ENCODE measurements at regions not wholly inside any gene's neighbourhood (a gene's known extent, or its start where the extent isn't known, plus 50 kb on each side); places are given as distances from the start of the nearest gene placed in this dataset.
"Not testable (repeated sequence)": the region's sequence is repeated elsewhere in the genome, so short reads cannot be mapped to it uniquely, and the experiment has no call there.

- not testable (repeated sequence) for FAIRE-seq
Measured at GRCh38 chr6:86730772-86731171, 206.6 kb upstream of the HTR1E start.

DNA sequence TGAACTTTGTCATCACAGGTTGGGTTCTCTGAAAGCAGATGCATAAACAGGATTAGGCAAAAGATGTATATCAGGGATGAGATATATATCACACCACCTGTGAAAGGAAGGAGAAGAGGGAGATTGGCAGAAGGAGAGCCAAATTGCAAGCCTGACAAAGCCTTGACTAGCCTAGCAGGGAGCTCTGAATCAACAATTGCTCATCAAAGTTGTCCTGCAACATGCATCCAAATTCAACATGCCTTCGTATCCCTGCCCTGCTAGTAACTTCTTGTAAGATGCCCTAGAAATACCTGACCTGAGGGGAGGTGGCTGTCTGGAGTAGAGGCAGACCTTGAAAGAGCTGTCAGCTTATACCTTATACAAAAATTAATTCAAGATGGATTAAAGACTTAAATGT is 207.1 kb upstream of the HTR1E start:
- FAIRE-seq: no peak

DNA sequence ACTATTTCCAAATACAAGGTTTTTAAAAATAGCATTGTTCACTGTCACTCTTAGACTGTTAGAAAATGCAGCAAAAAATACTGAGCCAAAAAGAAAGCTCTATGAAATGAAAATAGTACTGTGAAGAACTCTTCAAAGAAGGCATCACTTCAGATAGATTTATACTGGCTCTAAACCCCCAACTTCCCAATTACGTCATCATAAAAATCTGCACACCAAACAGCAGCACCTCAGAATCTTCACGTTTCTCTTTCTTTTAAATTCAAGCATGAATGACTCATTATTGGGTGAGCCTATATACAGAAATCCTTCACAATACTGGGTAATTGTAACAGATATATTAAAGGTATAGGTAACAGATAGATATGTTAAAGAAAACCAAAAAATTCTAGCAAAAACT is 208.4 kb upstream of the HTR1E start:
- FAIRE-seq: no peak

DNA sequence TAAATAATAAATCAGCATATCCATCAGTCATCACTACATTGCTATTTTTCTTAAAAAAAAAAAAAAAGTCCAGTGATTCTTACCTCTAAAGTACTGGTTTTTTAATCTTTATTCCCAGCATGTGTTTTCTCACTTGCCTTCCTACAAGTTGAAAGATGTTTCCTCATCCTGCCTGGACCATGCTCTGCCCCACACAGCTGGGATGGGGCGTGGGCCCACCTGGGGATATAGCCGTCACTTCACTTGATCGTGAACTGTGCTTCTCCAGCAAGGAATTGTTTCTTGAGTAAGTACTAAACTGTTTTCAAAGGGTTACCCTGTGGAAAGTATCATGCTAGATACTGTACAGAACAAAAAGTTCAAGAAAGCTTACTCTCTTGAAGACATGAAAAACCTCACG is 212.6 kb upstream of the HTR1E start:
- no peak for FAIRE-seq

DNA sequence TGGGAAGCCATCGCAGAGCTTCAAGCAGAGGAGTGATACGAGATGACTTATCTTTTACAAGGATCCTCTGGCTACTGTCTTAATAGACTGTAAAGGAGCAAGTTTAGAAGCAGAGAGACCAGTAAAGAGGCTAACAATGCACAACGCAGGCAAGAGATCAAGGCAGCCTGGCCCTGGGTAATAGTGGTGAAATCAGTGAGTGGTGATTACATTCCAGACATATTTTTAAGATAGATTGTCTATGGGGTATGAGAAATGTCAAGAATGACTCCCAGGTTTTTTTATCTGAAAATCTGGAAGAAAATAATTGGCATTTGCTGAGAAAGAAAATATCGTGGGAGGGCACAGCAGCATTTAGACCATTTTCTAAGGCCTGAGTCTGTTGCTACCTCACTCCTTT is 213.6 kb upstream of the HTR1E start:
- FAIRE-seq: no peak

DNA sequence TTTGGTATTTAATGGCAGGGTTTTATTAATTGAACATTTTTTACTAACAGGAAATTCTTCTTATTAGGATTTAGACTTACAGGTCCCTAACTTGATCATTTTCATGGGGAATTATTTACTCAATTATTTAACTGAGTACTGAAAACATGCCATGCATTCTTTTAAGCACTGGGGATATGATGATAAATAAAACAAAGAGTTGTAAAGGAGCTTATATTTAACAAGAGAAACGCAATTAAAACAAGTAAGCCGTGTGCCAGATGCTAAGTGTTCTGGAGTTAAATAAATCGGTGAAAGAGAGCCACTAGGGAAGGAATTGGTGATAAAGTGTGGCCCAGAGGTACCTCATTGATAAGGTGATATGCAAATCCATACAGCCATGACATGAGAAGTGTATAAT is 214.2 kb upstream of the HTR1E start:
- FAIRE-seq: no peak

- FAIRE-seq: no peak
Measured at GRCh38 chr6:86722131-86722530, 215.2 kb upstream of the HTR1E start.

GRCh38 chr6:86715676-86716075 is 221.7 kb upstream of the HTR1E start:
- no peak for FAIRE-seq

- no peak for FAIRE-seq
Measured at GRCh38 chr6:86712039-86712438, 225.3 kb upstream of the HTR1E start.

- no peak for FAIRE-seq
Measured at GRCh38 chr6:86707545-86708120, 229.7 kb upstream of the HTR1E start.

DNA sequence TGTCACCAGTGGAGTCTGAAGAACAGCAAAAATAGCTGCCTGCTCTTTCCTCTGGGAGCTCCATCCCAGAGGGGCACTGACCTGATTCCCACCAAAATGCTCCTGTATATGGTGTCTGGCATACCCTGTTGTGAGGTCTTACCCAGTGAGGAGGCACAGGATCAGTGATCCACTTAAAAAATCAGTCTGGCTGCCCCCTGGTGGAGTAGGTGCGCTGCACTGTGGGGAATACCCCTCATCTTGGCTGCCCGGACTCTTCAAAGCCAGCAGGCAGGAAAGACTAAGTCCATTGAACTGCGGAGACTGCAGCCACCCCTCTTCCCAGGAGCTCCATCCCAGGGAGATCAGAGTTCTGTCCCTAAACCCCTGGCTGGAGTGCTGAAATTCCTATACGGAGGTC is 230.9 kb upstream of the HTR1E start:
- FAIRE-seq: no peak

- FAIRE-seq: not testable (repeated sequence)
Measured at GRCh38 chr6:86701228-86701627, 236.1 kb upstream of the HTR1E start.

GRCh38 chr6:86686496-86686895 is 250.8 kb upstream of the HTR1E start:
- no peak for FAIRE-seq

- no peak for FAIRE-seq
Measured at GRCh38 chr6:86685230-86685797, 252.0 kb upstream of the HTR1E start.

- no peak for FAIRE-seq
Measured at GRCh38 chr6:86683132-86683908, 254.0 kb upstream of the HTR1E start.

DNA sequence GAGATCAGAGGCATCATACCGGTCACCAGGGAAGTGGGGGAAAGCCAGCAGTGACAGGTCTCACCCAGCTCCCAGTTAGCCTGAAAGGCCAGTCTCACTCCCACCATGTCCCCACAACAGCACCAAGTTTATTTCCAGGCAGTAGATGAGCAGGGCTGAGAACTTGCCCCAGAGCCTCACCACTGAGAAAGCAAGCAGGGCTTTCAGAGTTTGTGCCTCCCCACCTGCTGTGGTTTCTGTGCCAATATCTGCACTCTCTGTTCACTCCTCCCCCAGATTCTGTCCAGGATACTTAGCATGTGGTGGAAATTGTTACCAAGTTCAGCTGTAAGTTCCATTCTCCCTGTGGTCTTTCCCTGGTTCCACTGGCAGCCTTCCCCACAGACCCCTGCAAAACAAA is 255.0 kb upstream of the HTR1E start:
- FAIRE-seq: no peak

DNA sequence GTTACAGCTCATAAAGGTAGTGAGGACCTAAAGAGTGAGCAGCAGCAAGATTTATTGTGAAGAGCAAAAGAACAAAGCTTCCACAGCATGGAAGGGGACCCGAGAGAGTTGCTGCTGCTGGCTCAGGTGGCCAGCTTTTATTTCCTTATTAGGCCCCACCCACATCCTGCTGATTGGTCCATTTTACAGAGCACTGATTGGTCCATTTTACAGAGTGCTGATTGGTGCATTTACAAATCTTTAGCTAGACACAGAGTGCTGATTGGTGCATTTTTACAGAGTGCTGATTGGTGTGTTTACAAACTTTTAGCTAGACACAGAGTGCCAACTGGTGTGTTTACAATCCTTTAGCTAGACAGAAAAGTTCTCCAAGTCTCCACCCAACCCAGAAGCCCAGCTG is 256.2 kb upstream of the HTR1E start:
- not testable (repeated sequence) for FAIRE-seq

GRCh38 chr6:86672125-86672524 is 265.2 kb upstream of the HTR1E start:
- not testable (repeated sequence) for FAIRE-seq

- FAIRE-seq: no peak
Measured at GRCh38 chr6:86657192-86657591, 280.1 kb upstream of the HTR1E start.

DNA sequence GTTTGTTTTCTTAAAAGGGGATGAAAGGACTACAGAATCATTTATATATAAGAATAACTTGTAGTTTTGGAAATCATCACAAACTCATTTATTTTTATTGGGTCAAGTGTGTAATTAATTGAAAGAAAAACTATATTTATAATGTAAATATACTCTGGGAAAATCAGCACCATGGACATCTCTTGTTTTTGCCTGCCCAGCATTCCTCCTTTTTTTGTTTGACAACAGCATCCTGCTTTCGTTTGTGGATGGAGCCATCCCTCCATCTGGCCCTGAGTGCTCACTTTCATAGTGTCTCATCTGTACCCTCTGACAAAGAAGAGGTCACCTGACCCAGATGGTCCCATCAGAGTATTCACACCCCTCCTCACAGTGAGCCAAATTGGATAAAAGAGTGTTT is 308.2 kb upstream of the HTR1E start:
- no peak for FAIRE-seq

- no peak for FAIRE-seq
Measured at GRCh38 chr6:86619428-86619827, 317.9 kb upstream of the HTR1E start.

- FAIRE-seq: no peak
Measured at GRCh38 chr6:86615299-86615698, 322.0 kb upstream of the HTR1E start.

DNA sequence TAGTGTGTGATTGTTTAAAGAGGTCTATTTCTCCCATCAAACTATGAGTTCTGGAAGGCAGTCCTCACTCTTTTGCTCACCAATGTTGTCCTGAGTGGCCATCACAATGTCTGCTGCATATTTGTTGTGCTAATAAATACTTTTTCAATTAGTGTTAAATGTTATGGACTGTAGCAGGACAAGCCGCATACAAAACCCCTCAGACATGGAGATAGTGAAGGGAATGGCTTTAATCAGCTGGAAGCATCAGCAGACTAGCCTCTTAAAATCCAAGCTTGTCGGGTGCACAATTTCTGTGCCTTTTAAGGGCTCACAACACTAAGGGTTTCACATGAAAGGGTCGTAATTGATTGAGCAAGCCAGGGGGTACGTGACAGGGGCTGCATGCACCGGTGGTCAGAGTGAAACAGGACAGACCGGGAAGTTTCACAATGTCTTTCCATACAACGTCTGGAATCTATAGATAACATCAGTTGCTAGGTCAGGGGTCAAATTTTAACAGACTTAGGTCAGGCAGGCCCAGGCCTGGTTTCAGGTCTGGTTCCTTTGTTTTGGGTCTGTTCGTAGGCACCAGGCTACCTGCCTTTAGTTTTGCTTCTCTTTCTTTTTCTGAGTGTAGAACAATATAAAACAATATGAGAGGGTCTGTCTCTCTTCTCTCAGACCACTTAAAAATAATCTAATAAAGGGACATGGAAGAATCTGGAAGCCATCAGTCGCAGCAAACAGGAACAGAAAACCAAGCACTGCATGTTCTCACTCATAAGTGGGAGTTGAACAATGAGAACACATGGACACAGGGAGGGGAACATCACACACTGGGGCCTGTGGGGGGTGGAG is 327.6 kb upstream of the HTR1E start:
- FAIRE-seq: no peak

- not testable (repeated sequence) for FAIRE-seq
Measured at GRCh38 chr6:86603364-86603763, 334.0 kb upstream of the HTR1E start.

Measured in islet of Langerhans (tissue), 1 donor.